ENCODE measurements at regions not wholly inside any gene's neighbourhood (a gene's known extent, or its start where the extent isn't known, plus 50 kb on each side); places are given as distances from the start of the nearest gene placed in this dataset.
A peak's percentile ranks its signal among the peaks of the same experiment; 100 is the strongest.

DNA sequence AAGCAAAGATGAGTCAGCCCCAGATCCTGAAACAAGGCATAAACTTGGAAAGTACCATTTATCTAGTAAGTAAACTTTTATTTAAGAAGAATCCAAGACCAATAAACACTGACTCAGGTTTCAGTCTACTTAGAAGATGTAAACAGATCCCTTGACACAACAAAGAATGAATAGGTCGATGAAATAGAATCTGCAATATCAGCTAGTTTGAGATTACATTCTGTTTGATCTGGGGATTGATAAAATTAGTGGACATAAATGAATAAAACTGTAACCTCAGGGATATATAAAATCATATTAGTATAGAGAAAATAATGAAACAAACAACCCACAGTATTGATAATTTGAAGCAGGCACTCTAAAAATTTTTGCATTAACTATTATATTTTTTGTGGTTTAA, 708.9 kb downstream of the FAM181B start:
- TF ChIP-seq CTCF (IDR thresholded peaks at IDR 0.05; ENCODE audit: low read depth, low read length, missing control alignments): no peak
- in situ Hi-C loops (cut with HindIII; ENCODE audit: low pct_ligation_motif_present, low sequenced_read_pairs): no loop called here
- DNase-seq: no peak
- Histone ChIP-seq H3K36me3 (replicated peaks) (no peaks in the 10 kb centered on the region), H3K4me3 (ENCODE audit: low read depth, low read length) (no peak overlapping the region), H3K27me3 (replicated peaks) (no peaks in the 10 kb centered on the region), H3K27ac (no peak overlapping the region)

DNA sequence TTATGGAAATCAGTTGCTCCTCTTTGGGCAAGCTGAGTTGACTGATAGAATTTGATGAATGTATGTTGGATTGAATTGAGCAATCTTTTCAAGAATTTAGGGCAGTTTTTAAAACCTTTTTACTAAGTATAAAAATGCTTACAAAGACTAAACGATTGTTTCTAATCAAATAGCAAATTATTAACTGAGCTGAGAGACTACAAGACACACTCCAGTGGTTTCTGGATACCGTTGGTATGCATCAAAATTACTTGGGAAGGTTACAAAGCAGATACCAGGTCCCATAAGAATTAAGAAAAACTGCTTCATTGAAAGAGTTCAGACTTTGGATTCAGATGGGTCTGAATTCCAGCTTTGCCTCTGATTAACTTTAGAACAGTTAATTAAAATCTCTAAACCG, 721.4 kb downstream of the FAM181B start:
- H3K27ac ChIP-seq: no peak overlapping the region
- DNase-seq: no peak
- H3K27me3 ChIP-seq (replicated peaks): no peaks in the 10 kb centered on the region
- in situ Hi-C loops (cut with HindIII; ENCODE audit: low pct_ligation_motif_present, low sequenced_read_pairs): no loop called here
- H3K36me3 ChIP-seq (replicated peaks): no peaks in the 10 kb centered on the region
- no peak overlapping the region for H3K4me3 ChIP-seq (ENCODE audit: low read depth, low read length)
- no peak for TF ChIP-seq CTCF (IDR thresholded peaks at IDR 0.05; ENCODE audit: low read depth, low read length, missing control alignments)

DNA sequence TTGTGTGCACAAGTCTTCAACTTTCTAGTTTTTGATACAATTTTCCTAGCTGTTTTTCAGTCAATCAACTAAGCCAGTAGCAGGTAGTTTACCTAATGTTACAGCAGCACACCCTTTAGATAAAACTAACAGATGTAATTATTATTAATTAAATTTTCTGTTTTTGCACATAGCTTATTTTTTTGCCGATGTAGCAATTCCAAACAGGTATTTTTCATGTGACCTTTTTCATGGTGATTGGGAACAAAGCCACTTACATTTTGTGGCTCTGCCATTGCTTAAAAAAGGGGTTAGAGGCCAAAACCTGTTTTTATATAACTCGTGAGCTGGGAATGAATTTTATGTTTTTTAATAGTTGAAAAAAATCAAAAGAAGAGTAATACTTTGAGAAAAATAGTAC, 724.5 kb downstream of the FAM181B start:
- Histone ChIP-seq H3K4me3 (ENCODE audit: low read depth, low read length) (no peak overlapping the region), H3K27me3 (replicated peaks) (no peaks in the 10 kb centered on the region), H3K36me3 (replicated peaks) (no peaks in the 10 kb centered on the region), H3K27ac (no peak overlapping the region)
- no peak for DNase-seq
- in situ Hi-C loops (cut with HindIII; ENCODE audit: low pct_ligation_motif_present, low sequenced_read_pairs): no loop called here
- TF ChIP-seq CTCF (IDR thresholded peaks at IDR 0.05; ENCODE audit: low read depth, low read length, missing control alignments): no peak

- in situ Hi-C loops (cut with HindIII; ENCODE audit: low pct_ligation_motif_present, low sequenced_read_pairs): no loop called here
- H3K27ac ChIP-seq: no peak overlapping the region
- no peak overlapping the region for H3K4me3 ChIP-seq (ENCODE audit: low read depth, low read length)
- no peak for TF ChIP-seq CTCF (IDR thresholded peaks at IDR 0.05; ENCODE audit: low read depth, low read length, missing control alignments)
- no peaks in the 10 kb centered on the region for H3K27me3 ChIP-seq (replicated peaks)
- no peaks in the 10 kb centered on the region for H3K36me3 ChIP-seq (replicated peaks)
- DNase-seq: no peak
Observed at GRCh38 chr11:82007521-82007920, 726.1 kb downstream of the FAM181B start.

DNA sequence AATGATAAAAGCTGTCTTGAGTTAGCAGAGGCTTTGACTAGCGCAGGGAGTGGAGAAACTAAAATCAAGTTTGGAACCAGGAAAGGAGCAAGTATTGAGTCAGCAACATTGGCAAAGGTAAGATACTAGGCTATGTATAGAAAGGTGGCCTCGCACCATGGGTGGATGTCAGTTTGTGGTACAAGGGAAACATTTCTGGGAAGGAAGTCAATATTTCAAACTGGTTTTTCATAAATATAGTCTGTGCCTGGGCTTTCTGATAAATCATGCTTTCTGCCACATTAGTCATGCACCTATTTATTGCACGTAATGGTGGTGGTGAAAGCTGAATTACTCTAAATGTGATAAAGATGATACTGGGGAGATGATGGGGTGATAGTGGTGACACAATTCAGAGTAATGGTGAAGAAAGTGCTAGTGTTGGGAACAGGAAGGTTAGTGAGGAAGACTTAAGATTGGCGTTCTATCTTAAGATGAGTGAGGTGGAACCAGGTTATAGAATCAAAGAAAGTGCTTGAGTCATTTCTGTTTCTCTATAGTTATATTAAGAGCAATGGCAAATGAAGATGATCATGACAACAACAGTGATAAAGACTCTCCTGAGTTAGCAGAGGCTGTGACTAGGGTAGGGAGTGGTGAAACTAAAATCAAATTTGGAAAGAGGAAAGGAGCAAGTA, 729.0 kb downstream of the FAM181B start:
- no peaks in the 10 kb centered on the region for H3K27me3 ChIP-seq (replicated peaks)
- no peak overlapping the region for H3K4me3 ChIP-seq (ENCODE audit: low read depth, low read length)
- DNase-seq: peak; percentile 6
- H3K27ac ChIP-seq: peak overlapping the region; percentile 90
- TF ChIP-seq CTCF (IDR thresholded peaks at IDR 0.05; ENCODE audit: low read depth, low read length, missing control alignments): no peak
- H3K36me3 ChIP-seq (replicated peaks): no peaks in the 10 kb centered on the region
- in situ Hi-C loops (cut with HindIII; ENCODE audit: low pct_ligation_motif_present, low sequenced_read_pairs): no loop called here

All from brain microvascular endothelial cell (primary cell).